NOMO-1 (cell line): ENCODE measurements at regions not wholly inside any gene's neighbourhood (a gene's known extent, or its start where the extent isn't known, plus 50 kb on each side); places are given as distances from the start of the nearest gene placed in this dataset.
"Not testable (repeated sequence)": the region's sequence is repeated elsewhere in the genome, so short reads cannot be mapped to it uniquely, and the experiment has no call there.

Experiments used
- DNase-seq, 2 experiments: peaks; one replicate each; lab custom pipeline; 2025; ENCODE audit not compliant: unreplicated experiment in 2 of 2; lab: John Stamatoyannopoulos, UW

- no peak for DNase-seq
Observed at GRCh38 chr9:16267281-16268066, 603.0 kb downstream of the BNC2 start.

- DNase-seq = no peak
Observed at GRCh38 chr9:16268067-16268881, 602.2 kb downstream of the BNC2 start.

- no peak for DNase-seq
Observed at GRCh38 chr9:16271967-16272366, 598.5 kb downstream of the BNC2 start.

GRCh38 chr9:16272776-16273175, 597.7 kb downstream of the BNC2 start:
- no peak for DNase-seq

- DNase-seq = no peak
Observed at GRCh38 chr9:16275795-16276624, 594.5 kb downstream of the BNC2 start.

- DNase-seq = no peak
Observed at GRCh38 chr9:16276866-16277265, 593.6 kb downstream of the BNC2 start.

- no peak for DNase-seq
Observed at GRCh38 chr9:16277471-16277960, 593.0 kb downstream of the BNC2 start.

- no peak for DNase-seq
Observed at GRCh38 chr9:16278326-16278999, 592.0 kb downstream of the BNC2 start.

- no peak for DNase-seq
Observed at GRCh38 chr9:16281707-16282106, 588.8 kb downstream of the BNC2 start.

- DNase-seq = no peak
Observed at GRCh38 chr9:16282216-16282615, 588.3 kb downstream of the BNC2 start.

- no peak for DNase-seq
Observed at GRCh38 chr9:16282718-16283117, 587.8 kb downstream of the BNC2 start.

- DNase-seq = no peak
Observed at GRCh38 chr9:16286160-16286559, 584.3 kb downstream of the BNC2 start.

GRCh38 chr9:16289639-16290038, 580.8 kb downstream of the BNC2 start:
- no peak for DNase-seq

GRCh38 chr9:16290169-16290568, 580.3 kb downstream of the BNC2 start:
- no peak for DNase-seq

- no peak for DNase-seq
Observed at GRCh38 chr9:16291921-16292320, 578.5 kb downstream of the BNC2 start.

- no peak for DNase-seq
Observed at GRCh38 chr9:16293610-16294009, 576.9 kb downstream of the BNC2 start.

GRCh38 chr9:16294133-16294770, 576.2 kb downstream of the BNC2 start:
- DNase-seq = no peak

- DNase-seq = not testable (repeated sequence)
Observed at GRCh38 chr9:16294940-16295339, 575.5 kb downstream of the BNC2 start.

- not testable (repeated sequence) for DNase-seq
Observed at GRCh38 chr9:16299368-16299767, 571.1 kb downstream of the BNC2 start.

GRCh38 chr9:16303506-16303905, 567.0 kb downstream of the BNC2 start:
- no peak for DNase-seq
